Non-pigmented ciliary epithelial cell (primary cell): ENCODE measurements at regions not wholly inside any gene's neighbourhood (a gene's known extent, or its start where the extent isn't known, plus 50 kb on each side); places are given as distances from the start of the nearest gene placed in this dataset.
"Not testable (repeated sequence)": the region's sequence is repeated elsewhere in the genome, so short reads cannot be mapped to it uniquely, and the experiment has no call there.

Experiments
- DNase-seq: peaks from one replicate; pipeline ENCODE4 v3.0.0-alpha.2; 2010; ENCODE audit warnings: low read depth

DNA sequence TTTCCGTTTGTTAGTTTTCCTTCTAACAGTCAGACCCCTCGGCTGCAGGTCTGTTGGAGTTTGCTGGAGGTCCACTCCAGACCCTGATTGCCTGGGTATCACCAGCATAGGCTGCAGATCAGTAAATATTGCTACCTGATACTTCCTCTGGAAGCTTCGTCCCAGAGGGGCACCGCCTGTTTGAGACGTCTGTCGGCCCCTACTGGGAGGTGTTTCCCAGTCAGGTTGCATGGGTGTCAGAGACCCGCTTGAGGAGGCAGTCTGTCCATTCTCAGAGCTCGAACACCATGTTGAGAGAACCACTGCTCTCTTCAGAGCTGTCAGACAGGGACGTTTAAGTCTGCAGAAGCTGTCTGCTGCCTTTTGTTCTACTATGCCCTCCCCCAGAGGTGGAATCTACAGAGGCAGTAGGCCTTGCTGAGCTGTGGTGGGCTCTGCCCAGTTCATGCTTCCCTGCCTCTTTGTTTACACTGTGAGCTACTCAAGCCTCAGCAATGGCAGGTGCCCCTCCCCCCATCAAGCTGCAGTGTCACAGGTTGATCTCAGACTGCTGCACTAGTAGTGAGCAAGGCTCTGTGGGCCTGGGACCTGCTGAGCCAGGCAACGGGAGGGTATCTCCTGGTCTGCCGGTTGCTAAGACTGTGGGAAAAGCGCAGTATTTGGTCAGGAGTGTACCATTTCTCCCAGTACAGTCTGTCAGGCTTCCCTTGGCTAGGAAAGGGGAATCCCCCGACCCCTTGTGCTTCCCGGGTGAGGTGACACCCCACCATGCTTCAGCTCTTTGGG, 74.4 kb upstream of the TOP3B start:
- DNase-seq, result not testable (repeated sequence)

DNA sequence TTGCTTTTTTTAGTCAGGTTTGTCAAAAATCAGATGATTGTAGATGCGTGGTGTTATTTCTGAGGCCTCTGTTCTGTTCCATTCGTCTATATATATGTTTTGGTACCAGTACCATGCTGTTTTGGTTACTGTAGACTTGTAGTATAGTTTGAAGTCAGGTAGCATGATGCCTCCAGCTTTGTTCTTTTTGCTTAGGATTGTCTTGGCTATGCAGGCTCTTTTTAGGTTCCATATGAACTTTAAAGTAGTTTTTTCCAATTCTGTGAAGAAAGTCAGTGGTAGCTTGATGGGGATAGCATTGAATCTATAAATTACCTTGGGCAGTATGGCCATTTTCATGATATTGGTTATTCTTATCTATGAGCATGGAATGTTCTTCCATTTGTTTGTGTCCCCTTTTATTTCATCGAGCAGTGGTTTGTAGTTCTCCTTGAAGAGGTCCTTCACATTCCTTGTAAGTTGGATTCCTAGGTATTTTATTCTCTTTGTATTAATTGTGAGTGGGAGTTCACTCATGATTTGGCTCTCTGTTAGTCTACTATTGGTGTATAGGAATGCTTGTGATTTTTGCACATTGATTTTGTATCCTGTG, 70.1 kb upstream of the TOP3B start:
- DNase-seq, result not testable (repeated sequence)

DNA sequence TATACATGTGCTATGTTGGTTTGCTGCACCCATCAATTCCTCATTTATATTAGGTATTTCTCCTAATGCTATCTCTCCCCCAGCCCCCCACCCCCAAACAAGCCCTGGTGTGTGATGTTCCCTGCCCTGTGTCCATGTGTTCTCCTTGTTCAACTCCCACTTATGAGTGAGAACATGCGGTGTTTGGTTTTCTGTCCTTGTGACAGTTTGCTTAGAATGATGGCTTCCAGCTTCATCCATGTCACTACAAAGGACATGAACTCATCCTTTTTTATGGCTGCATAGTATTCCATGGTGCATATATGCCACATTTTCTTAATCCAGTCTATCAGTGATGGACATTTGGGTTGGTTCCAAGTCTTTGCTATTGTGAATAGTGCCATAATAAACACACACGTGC, 68.4 kb upstream of the TOP3B start:
- DNase-seq, result not testable (repeated sequence)

DNA sequence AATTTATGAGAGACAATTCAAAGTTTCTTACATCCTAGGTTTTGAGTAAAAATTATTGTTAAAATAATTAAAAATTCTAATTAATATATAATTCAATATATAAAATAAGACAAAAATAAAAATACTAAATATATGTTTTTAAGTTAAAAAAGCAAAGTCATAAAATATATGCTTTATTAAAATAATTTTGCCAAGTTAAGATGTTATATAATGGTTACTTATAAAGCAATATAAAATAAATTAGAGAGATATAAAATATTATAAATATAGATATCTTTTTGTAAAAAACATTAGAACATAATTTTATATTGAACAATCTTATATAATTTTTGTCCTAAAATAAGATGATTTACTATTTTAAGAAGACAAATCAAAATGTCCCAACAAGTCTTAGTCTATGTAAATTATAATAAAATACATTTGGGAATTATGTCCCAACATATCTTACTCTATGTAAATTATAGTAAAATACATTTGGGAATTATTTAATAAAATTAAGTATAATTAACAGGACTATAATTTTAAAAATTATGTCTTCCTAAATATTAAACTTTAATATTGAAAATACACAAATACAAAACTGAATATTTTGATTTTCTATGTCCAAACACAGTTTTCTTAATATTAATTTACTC, 67.7 kb upstream of the TOP3B start:
- no peak for DNase-seq

DNA sequence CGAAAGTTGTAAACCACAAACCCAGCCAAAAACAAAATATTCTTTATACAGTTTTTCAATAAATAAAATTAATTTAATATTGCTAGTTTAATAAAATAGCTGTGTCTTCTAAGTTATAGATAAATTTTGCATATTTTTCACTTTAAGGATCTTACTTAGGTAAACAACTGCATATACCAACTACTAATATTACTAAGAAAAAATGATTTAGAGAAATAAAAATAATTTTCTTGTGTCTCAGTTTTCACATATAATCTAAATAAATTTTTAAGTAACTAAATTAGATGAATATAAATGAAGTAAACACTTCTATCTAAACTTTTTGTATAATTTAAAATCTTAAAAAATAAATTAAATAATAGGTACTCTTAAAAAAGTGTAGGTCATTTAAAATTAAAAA, 67.1 kb upstream of the TOP3B start:
- DNase-seq, result no peak

DNA sequence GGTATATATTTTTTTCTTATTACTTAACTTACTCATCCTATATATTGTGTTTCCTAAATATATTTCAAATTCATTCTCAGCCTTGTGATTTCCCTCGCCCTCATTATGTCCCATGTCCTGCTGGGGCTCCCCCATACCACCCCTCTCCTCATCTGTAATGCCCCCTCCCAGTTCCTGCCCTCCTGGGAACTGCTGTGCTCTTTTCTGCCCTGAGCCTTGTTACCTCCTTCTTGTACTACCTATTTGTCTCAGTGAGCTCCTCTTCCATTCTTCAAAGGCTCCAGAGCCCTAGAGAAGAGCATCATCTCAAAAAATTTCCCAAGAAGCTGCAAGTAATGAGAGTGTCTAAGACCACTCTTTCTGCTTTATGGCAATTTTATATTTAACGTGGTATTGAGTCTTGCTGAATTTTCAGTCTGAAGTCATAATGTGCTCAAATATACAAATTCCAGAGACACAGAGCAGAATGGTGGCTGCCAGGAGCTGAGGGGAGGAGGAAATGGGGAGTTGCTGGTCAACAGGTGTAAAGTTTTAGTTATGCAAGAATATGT, 66.5 kb upstream of the TOP3B start:
- no peak for DNase-seq

DNA sequence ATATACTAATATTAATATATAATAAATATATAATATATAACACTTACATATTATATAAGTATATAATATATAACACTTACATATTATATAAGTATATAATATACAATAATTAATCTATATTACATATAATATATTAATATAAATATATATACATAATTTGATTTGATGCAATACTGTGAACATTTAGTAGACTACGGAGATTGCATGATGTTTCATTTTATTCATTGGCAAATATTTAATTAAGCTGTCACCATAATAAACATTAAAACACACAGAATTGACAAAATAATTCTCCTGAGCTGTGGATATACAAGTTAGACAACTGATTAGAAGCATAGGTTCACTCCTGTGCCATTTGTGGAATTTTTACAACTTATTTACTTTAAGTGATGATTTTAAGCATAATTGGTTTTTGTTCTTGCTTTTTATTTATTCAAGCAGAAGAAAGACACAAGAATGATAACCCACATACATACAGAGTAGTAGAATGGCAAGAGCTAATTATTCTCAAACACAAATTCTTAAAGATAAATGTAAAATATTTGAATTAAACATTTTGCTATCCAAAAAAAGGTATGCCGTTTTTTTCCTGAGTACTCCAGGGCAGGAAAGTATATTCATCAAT, 65.8 kb upstream of the TOP3B start:
- no peak for DNase-seq

DNA sequence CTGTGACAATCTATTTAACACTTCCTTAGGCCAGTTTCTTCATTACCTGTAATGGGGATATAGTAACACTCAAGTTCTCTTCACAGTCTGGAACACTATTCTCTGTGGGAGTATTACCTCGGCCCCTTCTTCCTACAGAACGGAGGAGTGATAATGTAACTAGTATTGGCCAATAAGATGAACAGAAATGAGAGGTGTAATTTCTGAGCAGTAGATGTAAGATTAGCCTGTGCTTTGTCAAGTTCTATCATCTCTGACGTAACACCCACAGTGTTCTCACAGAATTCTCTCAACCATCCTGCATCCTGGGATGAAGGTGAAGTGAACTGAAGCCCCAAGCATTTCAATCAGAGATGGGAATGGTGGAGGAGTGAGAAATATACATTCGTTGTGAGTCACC, 65.2 kb upstream of the TOP3B start:
- no peak for DNase-seq

DNA sequence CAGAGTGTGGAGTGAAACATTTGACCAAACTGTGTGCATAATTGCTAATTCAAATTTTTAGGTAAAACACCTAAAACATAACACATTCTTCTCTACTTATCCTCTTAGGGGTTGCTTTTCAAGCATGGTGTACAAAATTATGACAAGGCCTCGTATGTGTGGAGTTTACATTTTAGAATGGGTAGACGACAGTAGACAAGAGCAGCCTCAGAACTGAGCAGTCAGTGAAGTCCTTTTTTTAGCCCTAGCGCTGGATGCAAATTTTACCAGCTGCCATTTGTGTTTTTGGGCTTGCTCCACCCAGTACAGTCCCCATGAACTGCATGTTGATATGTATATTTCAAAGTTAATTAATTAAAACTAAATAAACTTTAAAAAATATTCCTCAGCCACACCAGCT, 64.7 kb upstream of the TOP3B start:
- DNase-seq, result no peak

DNA sequence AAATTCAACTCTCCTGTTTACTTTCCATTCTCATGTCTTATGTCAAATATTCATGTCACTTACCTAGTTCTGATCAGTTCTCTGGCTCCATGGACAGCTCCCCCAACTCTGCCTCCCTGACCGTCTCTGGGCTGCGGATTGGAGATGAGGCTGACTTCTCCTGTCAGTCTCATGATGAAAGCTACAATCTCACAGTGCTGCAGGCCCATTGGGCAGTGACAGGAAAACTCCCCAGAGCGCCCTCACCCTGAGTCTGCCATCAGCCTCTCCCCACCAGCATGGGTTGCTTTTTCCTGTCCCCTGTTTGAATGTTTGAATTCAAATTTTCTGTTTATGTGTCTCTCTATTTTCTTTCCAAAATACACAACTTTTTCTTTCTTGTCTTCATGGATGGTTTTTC, 63.8 kb upstream of the TOP3B start:
- DNase-seq, result no peak

DNA sequence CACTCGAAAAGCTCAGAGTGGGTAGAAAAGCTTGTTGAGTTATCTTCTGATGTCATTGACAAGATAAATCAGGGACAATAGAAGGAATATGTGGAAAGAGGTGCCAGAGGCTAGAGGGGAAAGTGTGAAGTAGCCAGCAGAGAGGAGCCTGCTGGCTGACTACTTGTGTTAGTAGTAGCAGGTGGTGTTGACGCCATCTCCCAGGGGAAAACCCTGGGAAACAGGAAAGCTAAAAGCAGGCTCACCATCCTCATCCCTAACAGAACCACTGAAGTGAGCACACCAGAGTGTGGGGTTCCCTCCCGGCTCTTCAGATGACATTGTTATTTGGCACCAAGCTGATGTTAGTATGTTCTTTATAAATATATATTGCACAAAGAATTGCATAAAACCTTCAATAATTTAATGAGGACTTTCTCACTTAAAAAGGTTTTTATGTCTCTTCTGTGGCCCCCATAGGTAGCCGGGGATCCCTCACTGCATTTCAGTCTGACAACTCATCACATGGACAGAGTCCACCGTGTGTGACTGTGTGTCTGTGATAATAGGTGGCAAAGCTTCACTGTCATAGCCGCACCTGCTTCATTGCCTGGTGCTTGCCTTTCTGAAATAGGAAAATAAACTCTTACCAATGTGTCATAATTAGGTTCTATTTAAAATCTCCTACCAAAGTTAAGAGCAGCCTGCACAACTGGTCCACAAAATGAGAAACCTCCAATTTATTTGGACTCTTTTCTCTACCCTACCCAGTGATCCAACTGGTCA, 63.2 kb upstream of the TOP3B start:
- no peak for DNase-seq

DNA sequence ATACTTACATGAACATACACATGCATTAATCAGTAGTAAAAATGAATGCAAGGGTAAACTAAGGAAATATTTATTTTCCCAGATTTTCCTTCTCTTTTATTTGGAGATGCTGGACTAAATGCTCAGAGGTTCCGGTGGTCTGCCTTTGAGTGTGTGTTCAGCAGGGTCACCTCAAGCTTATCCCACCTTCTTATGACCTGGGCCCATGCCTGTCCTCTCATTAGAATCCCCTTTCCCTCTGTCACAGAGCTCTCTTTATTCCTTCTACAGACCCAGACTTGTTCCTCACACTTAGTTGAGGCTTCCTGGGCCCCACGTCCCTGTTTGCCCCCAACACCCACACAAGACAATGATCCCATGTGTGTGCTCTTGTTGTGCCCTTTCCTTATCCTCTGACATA, 61.6 kb upstream of the TOP3B start:
- DNase-seq, result no peak

DNA sequence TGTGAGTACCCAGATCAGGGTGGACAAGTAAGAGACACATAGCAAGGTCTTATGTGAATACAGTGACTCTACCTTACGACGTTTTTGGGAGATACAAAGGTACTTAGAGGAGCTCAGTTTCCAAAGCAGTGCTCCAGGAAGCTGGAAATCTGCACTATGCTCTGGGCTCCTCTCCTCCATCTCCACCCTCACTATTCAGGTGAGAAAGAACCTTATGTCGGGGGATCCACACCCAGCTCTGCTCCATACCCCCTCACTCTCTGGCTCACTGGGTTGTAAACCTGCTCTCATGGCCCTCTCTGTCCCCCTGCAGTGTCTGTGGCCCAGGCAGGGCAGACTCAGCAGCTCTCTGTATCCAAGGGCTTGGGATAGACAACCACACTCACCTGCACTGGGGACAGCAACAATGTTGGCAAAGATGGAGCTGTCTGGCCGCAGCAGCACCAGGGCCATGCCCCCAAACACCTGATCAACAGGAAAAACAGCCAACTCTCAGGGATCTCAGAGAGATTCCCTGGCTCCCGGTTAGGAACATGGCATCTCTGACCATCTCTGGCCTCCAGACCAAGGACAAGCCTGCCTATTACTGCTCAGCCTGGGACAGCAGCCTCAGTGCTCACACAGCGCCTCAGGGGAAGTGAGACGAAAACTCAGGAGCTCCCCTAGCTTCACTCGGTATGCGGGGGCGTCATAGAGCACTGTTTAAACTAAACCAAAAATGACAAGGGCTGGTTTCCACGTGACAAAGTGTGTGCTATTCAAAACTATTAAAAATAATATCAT, 60.9 kb upstream of the TOP3B start:
- no peak for DNase-seq

DNA sequence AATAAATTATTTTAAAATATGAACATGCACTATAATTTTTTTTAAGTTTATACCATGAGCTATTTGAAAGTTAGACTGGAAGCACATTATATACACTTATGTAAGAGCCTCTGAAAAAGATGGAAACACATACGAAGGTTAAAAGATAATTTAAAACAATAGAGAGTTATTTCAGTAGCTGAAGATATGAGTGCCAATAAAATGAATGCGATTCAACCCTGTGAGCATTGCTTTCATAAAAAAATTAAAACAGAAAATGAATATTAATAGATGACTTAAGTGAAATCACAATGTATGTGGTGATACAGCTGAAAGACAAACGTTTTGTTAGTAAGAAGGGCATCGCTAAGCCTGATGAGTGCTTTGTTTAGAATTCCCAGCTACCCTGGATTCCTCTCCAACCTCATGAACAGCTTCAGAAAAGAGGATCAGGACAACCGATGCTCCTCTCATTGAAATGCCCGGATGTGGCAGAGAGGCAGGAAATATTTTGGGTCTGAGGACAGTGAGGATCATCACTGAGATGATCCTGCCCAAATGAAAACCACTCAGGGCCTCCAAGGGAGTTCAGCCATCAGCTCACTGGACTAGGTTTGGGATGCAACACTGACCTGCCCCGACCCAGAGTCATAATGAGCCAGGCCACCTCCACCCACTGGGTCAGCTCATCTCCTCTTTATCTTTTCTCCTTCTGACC, 60.2 kb upstream of the TOP3B start:
- DNase-seq, result no peak

DNA sequence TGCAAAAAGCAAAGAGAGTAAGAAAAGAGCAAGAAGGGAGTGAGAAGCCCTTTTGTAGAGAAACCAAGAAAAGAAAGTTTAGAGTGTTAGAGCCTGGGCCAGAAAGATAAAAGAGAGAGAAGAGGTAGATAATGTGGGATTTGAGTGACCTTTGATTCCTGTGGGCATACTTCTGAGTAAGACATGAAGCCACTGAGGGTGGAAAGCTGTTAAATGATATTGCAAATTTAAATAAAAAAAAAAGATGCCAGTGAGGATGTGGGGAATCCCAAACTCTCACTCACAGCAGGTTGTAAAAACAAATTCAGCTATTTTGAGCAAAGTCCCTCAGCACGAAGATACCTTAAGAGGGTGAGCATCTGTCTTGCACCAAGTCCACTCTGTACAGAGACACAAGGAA, 59.4 kb upstream of the TOP3B start:
- DNase-seq, result no peak

DNA sequence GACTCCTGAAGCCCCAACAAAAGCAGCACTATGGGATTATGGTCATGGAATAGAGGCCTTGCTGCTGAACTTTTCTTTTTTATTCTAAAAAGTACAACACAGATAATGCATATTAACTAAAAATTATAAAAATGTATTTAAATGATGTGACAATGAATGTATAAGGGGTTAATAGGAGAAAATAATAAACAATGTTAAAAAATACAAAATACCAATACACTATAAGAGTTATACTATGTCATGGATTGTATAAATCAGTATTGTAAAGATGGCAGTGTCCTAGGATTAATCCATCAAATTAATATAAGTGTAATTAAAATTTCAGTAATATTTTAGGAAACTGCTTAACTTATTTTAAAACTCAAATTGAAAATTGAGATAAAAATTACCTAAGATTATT, 58.3 kb upstream of the TOP3B start:
- no peak for DNase-seq

DNA sequence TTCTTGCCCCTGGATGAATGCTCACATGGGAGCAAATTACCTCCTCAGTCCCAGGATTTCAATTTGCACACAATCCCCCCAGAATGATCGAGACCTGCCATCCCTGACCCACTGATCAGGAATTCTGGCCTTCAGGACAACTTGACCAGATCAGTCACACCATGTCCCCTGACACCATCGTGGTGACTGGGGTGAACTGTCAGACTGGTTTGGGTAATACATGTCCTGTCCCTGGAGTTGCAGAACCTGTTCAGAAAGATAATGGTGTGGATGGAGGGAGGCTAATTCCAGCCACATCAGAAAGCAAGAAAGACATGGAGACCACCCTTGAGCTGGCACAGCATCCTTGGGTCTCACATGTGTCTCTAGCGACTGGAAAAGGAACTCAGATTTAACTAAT, 57.9 kb upstream of the TOP3B start:
- no peak for DNase-seq

DNA sequence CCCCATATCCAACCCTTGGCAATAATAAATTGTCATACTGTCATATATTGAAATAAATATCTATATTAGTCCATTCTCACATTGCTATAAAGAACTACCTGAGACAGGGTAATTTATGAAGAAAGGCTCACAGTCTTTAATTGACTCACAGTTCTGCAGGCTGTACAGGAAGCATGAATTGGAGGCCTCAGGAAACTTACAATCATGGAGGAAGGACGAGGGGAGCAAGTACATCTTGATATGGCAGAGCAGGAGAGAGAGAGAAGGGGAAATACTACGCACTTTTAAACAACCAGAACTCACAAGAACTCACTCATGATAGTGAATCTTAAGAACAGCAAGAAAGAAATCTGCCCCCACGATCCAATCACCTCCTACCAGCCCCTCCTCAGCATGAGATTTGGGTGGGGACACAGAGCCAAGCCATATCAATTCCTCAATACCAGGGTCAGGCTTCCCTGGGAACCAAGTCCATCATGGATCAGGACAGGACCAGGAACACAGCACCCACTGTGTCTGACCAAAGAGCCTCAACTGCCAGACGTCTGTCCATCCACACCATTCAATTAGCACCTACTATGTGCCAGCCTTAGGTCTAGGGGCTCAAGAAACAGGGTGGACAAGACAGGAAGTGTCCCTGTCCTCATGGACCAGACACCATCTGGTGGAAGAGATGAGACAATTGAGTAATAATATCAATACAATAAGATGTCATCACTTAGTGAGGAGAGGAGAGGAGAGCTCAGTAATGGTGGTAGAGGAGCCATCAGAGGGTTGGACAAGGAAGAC, 56.9 kb upstream of the TOP3B start:
- no peak for DNase-seq

DNA sequence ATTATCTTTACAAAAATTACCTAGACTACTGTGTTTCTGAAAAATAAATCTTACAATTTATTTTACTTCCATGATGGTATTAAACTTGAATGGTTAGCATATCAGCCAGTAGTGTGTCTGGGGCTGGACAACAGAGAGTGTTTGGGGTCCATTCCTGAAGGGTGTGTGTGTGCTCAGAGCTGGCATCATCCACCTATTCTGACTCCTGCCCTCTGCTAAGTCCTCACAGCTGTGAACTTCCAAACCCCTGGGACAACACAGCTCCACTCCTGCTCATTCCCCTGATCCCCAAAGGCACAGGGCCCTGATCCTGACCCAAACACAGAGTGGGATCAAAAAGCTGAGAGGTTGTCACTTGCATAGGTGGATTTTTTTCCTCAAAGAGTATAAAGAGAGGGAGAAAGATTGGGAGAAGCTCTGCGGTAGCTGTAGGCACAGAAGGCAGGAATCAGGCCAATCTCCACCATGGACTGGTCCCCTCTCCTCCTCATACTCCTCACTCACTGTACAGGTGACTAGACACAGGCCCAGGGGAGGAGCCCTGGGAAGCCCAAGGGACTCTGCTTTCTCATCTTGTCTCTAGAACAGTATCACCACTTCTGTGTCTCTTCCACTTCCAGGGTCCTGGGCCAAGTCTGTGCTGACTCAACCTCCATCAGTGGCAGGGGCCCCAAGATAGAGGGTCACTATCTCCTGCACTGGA, 55.7 kb upstream of the TOP3B start:
- no peak for DNase-seq
